Prostate gland (tissue), 2 donors: ENCODE measurements at regions not wholly inside any gene's neighbourhood (a gene's known extent, or its start where the extent isn't known, plus 50 kb on each side); places are given as distances from the start of the nearest gene placed in this dataset.

Source experiments
- DNase-seq: peaks from one replicate; pipeline ENCODE4 v3.0.0-alpha.2; 2019; ENCODE audit warnings: low spot score
- H3K27ac ChIP-seq, 2 donors: fragments of 200-600 bp; sonication (generic); 2 replicates each; pipeline ENCODE4 v1.5.1; 2017 to 2019
- H3K27me3 ChIP-seq: fragments of 200-600 bp; sonication (generic); replicated peaks from 2 replicates; pipeline ENCODE4 v1.5.1; 2019; ENCODE audit not compliant: insufficient read depth
- H3K36me3 ChIP-seq, 2 donors: fragments of 200-600 bp; sonication (generic); 1 replicate in 1 of 2; 2 replicates in 1 of 2; pipeline versions ENCODE4 v1.5.1 to v1.8.1; 2017 to 2019
- H3K4me1 ChIP-seq: fragments of 200-600 bp; sonication (generic); replicated peaks from 2 replicates; pipeline ENCODE4 v1.5.1; 2019
- H3K4me3 ChIP-seq, 2 donors: fragments of 200-600 bp; sonication (generic); 2 replicates each; pipeline ENCODE4 v1.5.1; 2017 to 2019
- H3K9me3 ChIP-seq: fragments of 200-600 bp; sonication (generic); 2 replicates; pipeline ENCODE4 v1.5.1; 2017
- POLR2A ChIP-seq: fragments of 450-650 bp; IDR thresholded peaks from one replicate; pipeline ENCODE4 v1.6.1; 2016; ENCODE audit warnings: antibody characterized with exemption, mild to moderate bottlenecking
- POLR2AphosphoS5 ChIP-seq: sonication (generic); formaldehyde crosslinking; IDR thresholded peaks from one replicate; pipeline ENCODE4 v1.6.1; 2017; ENCODE audit warnings: antibody characterized with exemption
- WGBS: methylation state at CpG from one replicate; pipeline ENCODE4 v1.1.5; 2018; 5-methylcytosine and 5-hydroxymethylcytosine counted together
- intact Hi-C: fragments of 100-400 bp; cut with DNase I; formaldehyde crosslinking; loops from one replicate; pipeline ENCODE4 v1.14.2; 2022
- TF ChIP-seq, protein P1 (sequence below), 4 experiments: fragments of 200-600 bp in 2 of 4; fragments of 450-650 bp in 2 of 4; sonication (generic) in 2 of 4; IDR thresholded peaks; 1 replicate in 3 of 4; 2 replicates in 1 of 4; pipeline ENCODE4 v1.5.1; 2016 to 2019; ENCODE audit warnings: antibody characterized with exemption in 4 of 4, mild to moderate bottlenecking in 2 of 4, moderate library complexity in 2 of 4

DNA sequence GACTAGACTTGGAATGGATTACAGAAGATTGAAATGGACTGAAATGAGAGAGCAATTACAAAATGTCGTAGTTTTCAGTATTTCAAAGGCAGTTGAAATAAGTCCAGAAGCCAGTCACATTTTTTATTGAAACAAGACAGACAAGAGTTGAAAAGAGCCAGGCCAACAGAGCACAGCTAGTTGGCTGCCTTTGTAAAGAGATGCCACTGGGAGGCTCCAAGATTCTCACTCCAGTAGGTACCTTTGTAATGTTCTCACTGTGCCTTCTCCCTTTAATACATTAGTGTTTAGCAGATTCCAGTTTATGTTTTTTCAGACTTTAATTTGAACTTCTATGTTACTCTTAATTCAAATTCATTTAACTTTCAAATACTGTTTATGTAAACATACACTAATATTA, 234.8 kb downstream of the DSEL start:
- no peaks in the 10 kb centered on the region for H3K27me3 ChIP-seq
- no peaks in the 10 kb centered on the region for H3K9me3 ChIP-seq
- H3K4me1 ChIP-seq: no peaks in the 10 kb centered on the region
- TF ChIP-seq, protein P1, sequence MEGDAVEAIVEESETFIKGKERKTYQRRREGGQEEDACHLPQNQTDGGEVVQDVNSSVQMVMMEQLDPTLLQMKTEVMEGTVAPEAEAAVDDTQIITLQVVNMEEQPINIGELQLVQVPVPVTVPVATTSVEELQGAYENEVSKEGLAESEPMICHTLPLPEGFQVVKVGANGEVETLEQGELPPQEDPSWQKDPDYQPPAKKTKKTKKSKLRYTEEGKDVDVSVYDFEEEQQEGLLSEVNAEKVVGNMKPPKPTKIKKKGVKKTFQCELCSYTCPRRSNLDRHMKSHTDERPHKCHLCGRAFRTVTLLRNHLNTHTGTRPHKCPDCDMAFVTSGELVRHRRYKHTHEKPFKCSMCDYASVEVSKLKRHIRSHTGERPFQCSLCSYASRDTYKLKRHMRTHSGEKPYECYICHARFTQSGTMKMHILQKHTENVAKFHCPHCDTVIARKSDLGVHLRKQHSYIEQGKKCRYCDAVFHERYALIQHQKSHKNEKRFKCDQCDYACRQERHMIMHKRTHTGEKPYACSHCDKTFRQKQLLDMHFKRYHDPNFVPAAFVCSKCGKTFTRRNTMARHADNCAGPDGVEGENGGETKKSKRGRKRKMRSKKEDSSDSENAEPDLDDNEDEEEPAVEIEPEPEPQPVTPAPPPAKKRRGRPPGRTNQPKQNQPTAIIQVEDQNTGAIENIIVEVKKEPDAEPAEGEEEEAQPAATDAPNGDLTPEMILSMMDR (IDR thresholded peaks at IDR 0.05): no peak
- TF ChIP-seq POLR2A: no peak
- no peak for TF ChIP-seq POLR2AphosphoS5
- intact Hi-C loops: no loop called here
- H3K36me3 ChIP-seq: no peaks in the 10 kb centered on the region
- WGBS: 83% methylated on average over 1 of the region's 1 CpG
- no peak for DNase-seq
- no peak overlapping the region for H3K4me3 ChIP-seq
- H3K27ac ChIP-seq: no peak overlapping the region

GRCh38 chr18:67280486-67281242, 235.9 kb downstream of the DSEL start:
- Histone ChIP-seq H3K27me3 (no peaks in the 10 kb centered on the region), H3K4me3 (no peak overlapping the region), H3K27ac (no peak overlapping the region), H3K4me1 (no peaks in the 10 kb centered on the region), H3K9me3 (no peaks in the 10 kb centered on the region), H3K36me3 (no peaks in the 10 kb centered on the region)
- TF ChIP-seq POLR2A: no peak
- WGBS: 70% methylated on average over 5 of the region's 5 CpGs
- intact Hi-C loops: no loop called here
- no peak for DNase-seq

- Histone ChIP-seq H3K4me3 (no peak overlapping the region), H3K27ac (no peak overlapping the region), H3K27me3 (no peaks in the 10 kb centered on the region), H3K36me3 (no peaks in the 10 kb centered on the region), H3K9me3 (no peaks in the 10 kb centered on the region), H3K4me1 (no peaks in the 10 kb centered on the region)
- WGBS: 50% methylated on average over 3 of the region's 3 CpGs
- intact Hi-C loops: no loop called here
- no peak for DNase-seq
- TF ChIP-seq POLR2AphosphoS5 (no peak), POLR2A (no peak)
- TF ChIP-seq, protein P1 (IDR thresholded peaks at IDR 0.05): no peak
Observed at GRCh38 chr18:67279988-67280387, 236.5 kb downstream of the DSEL start.

GRCh38 chr18:67278984-67279383, 237.5 kb downstream of the DSEL start:
- no peaks in the 10 kb centered on the region for H3K9me3 ChIP-seq
- no peak overlapping the region for H3K4me3 ChIP-seq
- no peak for TF ChIP-seq POLR2A
- TF ChIP-seq, protein P1 (IDR thresholded peaks at IDR 0.05): no peak
- TF ChIP-seq POLR2AphosphoS5: no peak
- no peaks in the 10 kb centered on the region for H3K27me3 ChIP-seq
- whole genome bisulfite sequencing: 93% methylated on average over 2 of the region's 2 CpGs
- intact Hi-C loops: no loop called here
- H3K27ac ChIP-seq: no peak overlapping the region
- H3K4me1 ChIP-seq: no peaks in the 10 kb centered on the region
- no peaks in the 10 kb centered on the region for H3K36me3 ChIP-seq
- DNase-seq: no peak

DNA sequence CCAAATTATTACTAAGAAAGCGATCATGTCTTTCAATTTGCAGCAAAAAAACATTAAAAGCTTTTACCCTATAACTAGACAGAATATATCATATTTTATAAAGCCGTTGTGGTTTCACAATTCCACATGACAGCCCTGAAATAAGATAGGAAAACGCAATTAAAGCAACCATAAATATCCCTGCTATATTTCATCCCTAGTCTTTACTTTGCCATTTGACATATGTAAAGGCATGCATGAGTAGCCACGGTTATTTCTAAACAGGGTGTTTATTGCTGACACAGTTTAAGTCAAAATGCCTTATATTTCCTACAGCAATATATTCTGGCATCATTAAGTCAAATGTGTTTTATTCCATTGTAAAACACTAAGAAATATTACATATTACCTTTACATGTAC, 239.9 kb downstream of the DSEL start:
- DNase-seq: no peak
- H3K4me3 ChIP-seq: no peak overlapping the region
- intact Hi-C loops: no loop called here
- no peaks in the 10 kb centered on the region for H3K9me3 ChIP-seq
- WGBS: 82% methylated on average over 4 of the region's 4 CpGs
- no peaks in the 10 kb centered on the region for H3K36me3 ChIP-seq
- H3K4me1 ChIP-seq: no peaks in the 10 kb centered on the region
- no peak overlapping the region for H3K27ac ChIP-seq
- no peaks in the 10 kb centered on the region for H3K27me3 ChIP-seq
- TF ChIP-seq POLR2A: no peak
- TF ChIP-seq POLR2AphosphoS5: no peak
- TF ChIP-seq, protein P1 (IDR thresholded peaks at IDR 0.05): no peak
